RWPE1 (cell line): ENCODE measurements at regions not wholly inside any gene's neighbourhood (a gene's known extent, or its start where the extent isn't known, plus 50 kb on each side); places are given as distances from the start of the nearest gene placed in this dataset.

Source experiments
- CTCF ChIA-PET: fragments of 350-600 bp; sonication (Branson Sonifier 250); formaldehyde crosslinking; extraction: SDS; loops from one replicate; lab custom pipeline; 2021; lab: Yijun Ruan, JAX
- POLR2A ChIA-PET: fragments of 400-600 bp; formaldehyde crosslinking; extraction: SDS; loops from one replicate; lab custom pipeline; 2020; ENCODE audit warnings: antibody characterized with exemption; ENCODE audit not compliant: low non-redundant PET; lab: Yijun Ruan, JAX
- DNase-seq: peaks from one replicate; pipeline ENCODE4 v3.0.0; 2012; ENCODE audit warnings: low spot score
- H3K27ac ChIP-seq: fragments of 450-650 bp; 2 replicates; pipeline ENCODE4 v1.5.1; 2017
- TF ChIP-seq, protein P1 (sequence below): fragments of 450-650 bp; conservative IDR thresholded peaks from 2 replicates; pipeline ENCODE4 v1.5.1; 2017; ENCODE audit warnings: low read depth, mild to moderate bottlenecking

DNA sequence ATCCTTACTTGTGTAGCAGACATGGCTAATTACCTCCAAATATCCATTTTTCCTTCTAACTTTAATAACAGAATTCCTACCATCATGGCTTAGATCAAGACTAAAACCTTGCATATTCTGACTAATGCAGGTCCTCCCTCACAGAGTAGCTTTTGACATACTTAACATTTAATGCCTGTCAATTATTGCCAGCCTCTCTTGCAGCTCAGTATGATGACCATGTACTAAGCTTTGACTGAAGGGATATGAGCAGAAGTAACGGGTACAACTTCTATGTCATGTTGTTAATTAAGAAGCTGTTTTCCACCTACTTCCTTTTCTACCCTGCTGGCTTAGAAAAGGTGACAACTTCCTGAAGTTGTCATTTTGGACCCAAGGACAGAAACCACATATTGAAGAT is 533.4 kb downstream of the PSAT1 start:
- no peak overlapping the region for H3K27ac ChIP-seq
- ChIA-PET CTCF (no interaction called here), POLR2A (no interaction called here)
- TF ChIP-seq, protein P1, sequence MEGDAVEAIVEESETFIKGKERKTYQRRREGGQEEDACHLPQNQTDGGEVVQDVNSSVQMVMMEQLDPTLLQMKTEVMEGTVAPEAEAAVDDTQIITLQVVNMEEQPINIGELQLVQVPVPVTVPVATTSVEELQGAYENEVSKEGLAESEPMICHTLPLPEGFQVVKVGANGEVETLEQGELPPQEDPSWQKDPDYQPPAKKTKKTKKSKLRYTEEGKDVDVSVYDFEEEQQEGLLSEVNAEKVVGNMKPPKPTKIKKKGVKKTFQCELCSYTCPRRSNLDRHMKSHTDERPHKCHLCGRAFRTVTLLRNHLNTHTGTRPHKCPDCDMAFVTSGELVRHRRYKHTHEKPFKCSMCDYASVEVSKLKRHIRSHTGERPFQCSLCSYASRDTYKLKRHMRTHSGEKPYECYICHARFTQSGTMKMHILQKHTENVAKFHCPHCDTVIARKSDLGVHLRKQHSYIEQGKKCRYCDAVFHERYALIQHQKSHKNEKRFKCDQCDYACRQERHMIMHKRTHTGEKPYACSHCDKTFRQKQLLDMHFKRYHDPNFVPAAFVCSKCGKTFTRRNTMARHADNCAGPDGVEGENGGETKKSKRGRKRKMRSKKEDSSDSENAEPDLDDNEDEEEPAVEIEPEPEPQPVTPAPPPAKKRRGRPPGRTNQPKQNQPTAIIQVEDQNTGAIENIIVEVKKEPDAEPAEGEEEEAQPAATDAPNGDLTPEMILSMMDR, result no peak
- DNase-seq, result no peak

DNA sequence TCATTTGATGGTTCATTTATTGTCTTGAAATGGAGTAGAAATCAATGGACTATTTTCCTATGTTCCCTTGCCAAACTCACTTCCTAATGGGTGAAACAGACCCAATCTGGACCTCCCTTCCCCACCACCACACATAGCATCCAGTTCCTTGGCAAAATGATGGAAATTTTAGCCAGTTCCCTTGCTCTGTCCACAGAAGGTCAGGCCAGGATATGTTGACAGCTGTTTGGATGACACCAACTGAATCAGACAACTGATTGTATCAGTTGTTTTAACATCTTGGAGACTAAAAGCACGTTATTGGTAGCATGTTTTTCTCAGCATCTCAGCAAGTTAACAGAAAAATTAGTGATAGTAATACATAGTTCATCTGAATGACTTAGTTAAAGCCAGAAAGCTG is 534.8 kb downstream of the PSAT1 start:
- H3K27ac ChIP-seq, result no peak overlapping the region
- TF ChIP-seq, protein P1, result no peak
- DNase-seq, result no peak
- ChIA-PET CTCF (interaction anchor here (0.7 kb wide), 1 partner anchor 30 kb away, joined by 3 read pairs; no protein-coding TSS in a partner anchor), POLR2A (no interaction called here)

DNA sequence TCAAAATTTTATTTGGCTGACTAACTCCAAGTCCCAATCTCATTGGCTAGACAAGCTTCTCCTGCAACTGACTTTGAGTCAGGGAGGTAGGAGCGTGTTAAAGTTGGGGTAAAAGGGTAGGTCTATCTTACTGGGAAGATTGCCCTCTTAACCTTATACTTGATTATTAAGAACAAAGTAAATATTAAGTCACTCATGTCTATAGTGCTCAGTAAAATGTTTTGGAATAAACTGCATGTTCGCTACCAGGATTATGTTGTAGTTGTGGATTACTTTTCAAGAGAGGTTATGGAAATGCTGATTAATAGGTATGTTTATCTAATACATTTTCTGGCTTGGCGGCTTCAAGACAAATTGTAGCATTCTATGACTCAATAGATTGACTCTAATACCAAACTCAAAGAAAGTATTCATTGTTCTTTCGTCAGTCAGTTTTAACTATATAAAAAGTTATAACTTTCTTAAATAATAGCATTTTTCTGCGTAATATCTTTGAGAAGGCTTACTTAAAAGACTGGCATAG is 539.1 kb downstream of the PSAT1 start:
- H3K27ac ChIP-seq, result no peak overlapping the region
- CTCF ChIA-PET, result no interaction called here
- POLR2A ChIA-PET, result no interaction called here
- TF ChIP-seq, protein P1, result no peak
- DNase-seq, result no peak

DNA sequence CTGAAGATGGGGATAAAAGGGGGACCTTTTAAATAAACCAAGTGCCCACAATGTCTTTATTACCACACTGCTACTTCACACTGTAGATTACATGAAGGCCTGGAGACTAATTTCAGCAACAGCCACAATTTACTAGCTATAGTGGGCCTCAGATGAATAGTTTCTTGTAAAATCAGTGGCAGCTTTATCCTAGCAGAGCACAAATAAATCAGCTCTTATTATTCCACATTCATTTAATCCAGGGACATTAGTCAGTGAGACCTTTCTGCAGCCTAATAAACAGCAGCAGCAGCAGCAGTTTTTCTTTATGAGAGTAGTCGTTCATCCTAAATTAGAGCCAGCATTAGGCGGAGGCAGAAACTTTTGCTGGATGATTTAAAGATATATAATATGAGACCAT is 542.3 kb downstream of the PSAT1 start:
- POLR2A ChIA-PET, result no interaction called here
- CTCF ChIA-PET, result interaction anchor here (0.7 kb wide), 1 partner anchor 43 kb away, joined by 3 read pairs; no protein-coding TSS in a partner anchor
- TF ChIP-seq, protein P1, result no peak
- no peak for DNase-seq
- H3K27ac ChIP-seq, result no peak overlapping the region

DNA sequence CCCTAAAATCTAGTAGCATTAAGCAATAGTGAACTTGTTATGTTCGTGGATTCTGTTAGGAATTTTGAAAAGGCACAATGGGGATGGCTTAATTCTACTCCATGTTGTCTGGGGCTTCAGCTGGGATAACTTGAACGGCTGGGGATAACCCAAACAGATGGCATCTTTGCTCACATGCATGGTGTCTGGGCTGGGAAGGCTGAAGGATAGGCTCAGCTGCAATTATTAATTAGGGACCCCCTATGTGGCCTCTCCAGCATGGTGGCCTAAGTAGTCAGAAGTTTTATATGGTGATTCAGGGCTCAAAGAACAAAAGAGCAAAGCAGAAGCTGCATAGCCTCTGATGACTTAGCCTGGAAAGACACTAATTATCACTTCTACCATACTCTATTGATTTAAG is 551.1 kb downstream of the PSAT1 start:
- no peak overlapping the region for H3K27ac ChIP-seq
- ChIA-PET CTCF (interaction anchor here (0.5 kb wide), 1 partner anchor 433 kb away, joined by 3 read pairs; no protein-coding TSS in a partner anchor), POLR2A (no interaction called here)
- DNase-seq, result no peak
- TF ChIP-seq, protein P1, result no peak

DNA sequence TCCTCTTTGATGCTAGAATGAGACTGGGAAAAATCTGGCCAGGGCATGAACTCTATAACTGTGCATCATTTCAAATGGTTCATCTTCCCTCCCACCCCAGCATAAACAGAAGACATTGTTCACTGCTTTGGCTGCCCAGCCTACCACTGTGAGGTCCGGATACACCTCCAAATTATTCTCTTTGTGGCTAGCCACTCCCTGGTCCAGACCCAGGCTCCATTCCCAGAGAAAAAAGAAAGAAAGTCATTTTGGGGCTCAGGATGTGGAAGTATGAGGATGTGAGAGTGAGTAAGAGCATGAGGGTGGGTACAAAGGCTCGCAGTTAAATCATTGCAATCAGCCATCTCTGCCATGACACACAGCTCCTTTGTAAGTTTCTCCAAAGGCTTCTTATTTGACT is 559.2 kb downstream of the PSAT1 start:
- H3K27ac ChIP-seq, result no peak overlapping the region
- TF ChIP-seq, protein P1, result no peak
- ChIA-PET CTCF (no interaction called here), POLR2A (no interaction called here)
- no peak for DNase-seq
